Stomach (tissue), 8 donors: ENCODE measurements at regions not wholly inside any gene's neighbourhood (a gene's known extent, or its start where the extent isn't known, plus 50 kb on each side); places are given as distances from the start of the nearest gene placed in this dataset.

Source experiments
- DNase-seq, 2 donors: peaks; one replicate each; pipeline versions ENCODE4 v3.0.0 to v3.0.0-alpha.2; 2013 to 2019
- H3K27ac ChIP-seq, 5 donors: fragments of 200-600 bp in 4 of 5; sonication (generic) in 4 of 5; one replicate each; pipeline ENCODE4 v1.5.1; 2013 to 2019; ENCODE audit warnings: mild to moderate bottlenecking in 1 of 5, moderate library complexity in 1 of 5
- H3K27me3 ChIP-seq, 3 donors: fragments of 200-600 bp; sonication (generic); one replicate each; pipeline ENCODE4 v1.5.1; 2017 to 2019; ENCODE audit warnings: mixed run types in 1 of 3
- H3K36me3 ChIP-seq, 4 donors: fragments of 200-600 bp; sonication (generic); 1 replicate in 3 of 4; 2 replicates in 1 of 4; pipeline ENCODE4 v1.5.1; 2016 to 2019
- H3K4me1 ChIP-seq, 4 donors: fragments of 200-600 bp; sonication (generic); one replicate each; pipeline ENCODE4 v1.5.1; 2016 to 2019
- H3K4me3 ChIP-seq, 4 donors: fragments of 200-600 bp; sonication (generic) in 3 of 4; one replicate each; pipeline ENCODE4 v1.5.1; 2016 to 2019; ENCODE audit warnings: mild to moderate bottlenecking in 1 of 4
- H3K9me3 ChIP-seq, 4 donors: fragments of 200-600 bp; sonication (generic); one replicate each; pipeline ENCODE4 v1.5.1; 2016 to 2019
- CTCF ChIP-seq, 7 experiments: fragments of 450-650 bp in 4 of 7; fragments of 200-600 bp in 3 of 7; sonication (generic) in 3 of 7; IDR thresholded peaks; one replicate each; pipeline ENCODE4 v1.5.1; 2016 to 2019; ENCODE audit warnings: antibody characterized with exemption in 7 of 7, control low read depth in 2 of 7, mild to moderate bottlenecking in 1 of 7
- EP300 ChIP-seq: sonication (generic); formaldehyde crosslinking; IDR thresholded peaks from one replicate; pipeline ENCODE4 v1.6.1; 2017; ENCODE audit warnings: antibody characterized with exemption
- POLR2A ChIP-seq, 4 donors: fragments of 450-650 bp; IDR thresholded peaks; one replicate each; pipeline ENCODE4 v1.6.1; 2016; ENCODE audit warnings: antibody characterized with exemption in 4 of 4, control low read depth in 2 of 4, mild to moderate bottlenecking in 1 of 4, moderate library complexity in 1 of 4
- POLR2AphosphoS5 ChIP-seq, 3 donors: sonication (generic); formaldehyde crosslinking; IDR thresholded peaks; one replicate each; pipeline ENCODE4 v1.6.1; 2016; ENCODE audit warnings: antibody characterized with exemption in 3 of 3
- WGBS, 5 donors: extraction: QIAGEN DNeasy Blood & Tissue Kit in 3 of 5; methylation state at CpG; one replicate each; pipeline versions ENCODE4 v1.1.5 to v1.1.7; 2013 to 2018; 5-methylcytosine and 5-hydroxymethylcytosine counted together
- intact Hi-C: fragments of 100-400 bp; cut with DNase I; formaldehyde crosslinking; loops from one replicate; pipeline ENCODE4 v1.15.1; 2023; ENCODE audit warnings: low total_unique reads
- donor health status: healthy with polysubstance abuse.
- donor health status: Bipolar disorder and iron deficiency.
- donor health status: healthy.

DNA sequence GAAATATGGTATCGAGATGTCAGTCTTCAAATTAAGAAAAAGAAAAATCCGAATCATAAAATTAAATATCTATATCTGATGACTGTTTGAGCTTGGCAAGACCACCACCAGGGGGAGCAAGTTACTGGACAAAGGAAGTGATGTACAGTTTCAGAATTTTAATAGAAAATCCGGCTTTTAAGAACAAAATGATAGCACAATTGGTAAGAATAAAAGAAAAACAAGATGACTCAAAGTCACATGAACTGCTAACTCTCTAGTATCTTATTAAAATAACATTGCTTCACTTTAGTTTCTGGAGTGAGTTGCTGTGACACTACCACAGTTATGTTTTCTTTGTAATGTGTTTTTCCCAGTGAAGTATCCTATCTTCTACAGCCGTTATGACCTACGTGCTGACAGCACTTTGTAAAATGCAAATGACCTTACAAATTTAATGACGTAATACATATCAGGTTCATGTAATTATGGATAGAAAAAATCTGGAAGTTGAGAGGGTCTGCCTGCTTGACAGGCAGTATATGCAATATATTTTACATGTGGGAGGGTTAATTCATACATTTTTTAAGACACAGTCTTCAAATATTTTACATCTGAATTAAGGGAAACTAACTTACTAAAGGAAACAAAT, 405.3 kb upstream of the HS3ST5 start:
- Histone ChIP-seq H3K9me3 (no peaks in the 10 kb centered on the region), H3K4me3 (no peak overlapping the region), H3K4me1 (no peaks in the 10 kb centered on the region), H3K36me3 (no peaks in the 10 kb centered on the region), H3K27me3 (no peaks in the 10 kb centered on the region), H3K27ac (no peak overlapping the region)
- intact Hi-C loops: loop anchor here (10.0 kb wide), 1 partner anchor 1157 kb away; no protein-coding TSS in a partner anchor
- TF ChIP-seq EP300 (no peak), CTCF (IDR thresholded peaks at IDR 0.05) (peak in 4 of 7 experiments; percentile 40 to 70 (median 50))
- WGBS, 5 donors: 24 to 32% (median 25%) methylated on average over 6 of the region's 6 CpGs
- peak; percentile 56 to 81 for DNase-seq

GRCh38 chr6:114740547-114740946, 397.7 kb upstream of the HS3ST5 start:
- H3K27me3 ChIP-seq: no peaks in the 10 kb centered on the region
- H3K27ac ChIP-seq: no peak overlapping the region
- WGBS, 5 donors: 56 to 78% (median 67%) methylated on average over 2 of the region's 2 CpGs
- H3K9me3 ChIP-seq: no peaks in the 10 kb centered on the region
- H3K4me3 ChIP-seq: no peak overlapping the region
- peak in 1 of 2 donors; percentile 6 for DNase-seq
- no peak for TF ChIP-seq POLR2A (IDR thresholded peaks at IDR 0.05)
- TF ChIP-seq CTCF (IDR thresholded peaks at IDR 0.05): no peak
- no peak for TF ChIP-seq POLR2AphosphoS5 (IDR thresholded peaks at IDR 0.05)
- no peak for TF ChIP-seq EP300
- intact Hi-C loops: loop anchor here (10.0 kb wide), 1 partner anchor 1164 kb away; no protein-coding TSS in a partner anchor
- H3K4me1 ChIP-seq: no peaks in the 10 kb centered on the region
- no peaks in the 10 kb centered on the region for H3K36me3 ChIP-seq

DNA sequence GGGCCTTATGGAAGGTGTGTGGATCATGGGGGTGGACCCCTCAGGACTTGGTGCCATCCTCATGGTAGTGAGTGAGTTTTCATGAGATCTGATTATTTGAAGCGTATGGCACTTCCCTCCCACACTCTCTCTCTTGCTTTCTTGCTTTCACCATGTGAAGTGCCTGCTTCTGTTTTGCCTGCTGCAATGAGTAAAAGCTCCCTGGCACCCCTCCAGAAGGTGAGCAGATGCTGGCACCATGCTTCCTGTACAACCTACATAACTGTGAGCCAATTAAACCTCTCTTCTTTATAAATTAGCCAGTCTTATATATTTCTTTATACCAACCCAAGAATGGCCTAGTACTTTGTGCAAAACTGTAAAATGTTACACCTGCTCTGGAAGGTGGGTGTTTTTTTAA, 396.8 kb upstream of the HS3ST5 start:
- Histone ChIP-seq H3K4me3 (no peak overlapping the region), H3K27ac (no peak overlapping the region), H3K9me3 (no peaks in the 10 kb centered on the region), H3K27me3 (no peaks in the 10 kb centered on the region), H3K36me3 (no peaks in the 10 kb centered on the region), H3K4me1 (no peaks in the 10 kb centered on the region)
- TF ChIP-seq POLR2A (IDR thresholded peaks at IDR 0.05) (no peak), POLR2AphosphoS5 (IDR thresholded peaks at IDR 0.05) (no peak), EP300 (no peak), CTCF (IDR thresholded peaks at IDR 0.05) (no peak)
- DNase-seq: no peak
- WGBS, 5 donors: 74 to 96% (median 86%) methylated on average over 1 of the region's 1 CpG
- intact Hi-C loops: loop anchor here (10.0 kb wide), 1 partner anchor 1165 kb away; no protein-coding TSS in a partner anchor

GRCh38 chr6:114735025-114735735, 392.4 kb upstream of the HS3ST5 start:
- TF ChIP-seq POLR2AphosphoS5 (IDR thresholded peaks at IDR 0.05) (no peak), POLR2A (IDR thresholded peaks at IDR 0.05) (no peak), CTCF (IDR thresholded peaks at IDR 0.05) (no peak), EP300 (no peak)
- Histone ChIP-seq H3K4me3 (no peak overlapping the region), H3K27me3 (no peaks in the 10 kb centered on the region), H3K36me3 (no peaks in the 10 kb centered on the region), H3K9me3 (no peaks in the 10 kb centered on the region), H3K27ac (no peak overlapping the region), H3K4me1 (no peaks in the 10 kb centered on the region)
- DNase-seq: no peak
- WGBS, 5 donors: 60 to 71% (median 66%) methylated on average over 5 of the region's 5 CpGs
- intact Hi-C loops: no loop called here
